GM19372 (cell line): ENCODE measurements at regions not wholly inside any gene's neighbourhood (a gene's known extent, or its start where the extent isn't known, plus 50 kb on each side); places are given as distances from the start of the nearest gene placed in this dataset.
"Not testable (repeated sequence)": the region's sequence is repeated elsewhere in the genome, so short reads cannot be mapped to it uniquely, and the experiment has no call there.

ENCODE experiments used
- ATAC-seq: cut with Tn5 transposase; IDR thresholded peaks from one replicate; pipeline ENCODE4 v1.9.1; 2021; ENCODE audit warnings: mild to moderate bottlenecking, low read depth, moderate library complexity; ENCODE audit not compliant: unreplicated experiment

DNA sequence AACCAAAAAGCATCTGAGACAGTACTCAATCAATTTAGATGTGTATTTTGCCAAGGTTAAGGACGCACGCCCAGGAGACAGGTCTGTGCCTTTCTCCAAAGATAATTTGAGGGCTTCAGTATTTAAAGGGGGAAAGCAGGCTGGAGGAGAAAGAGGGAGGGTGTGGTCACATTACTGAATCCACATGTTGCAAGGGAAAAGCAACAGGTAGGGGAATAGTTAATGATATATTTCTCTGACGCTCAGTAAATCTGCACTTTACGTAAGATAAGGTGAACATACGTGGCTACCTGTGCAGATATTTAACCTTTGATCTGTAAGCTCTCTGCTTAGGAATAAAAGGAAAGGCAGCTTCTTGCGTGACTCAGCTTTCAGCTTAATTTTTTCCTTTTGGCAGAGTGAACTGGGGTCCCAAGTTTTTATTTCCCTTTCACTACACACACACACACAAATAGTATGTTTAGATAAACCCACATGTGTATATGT lies 443.4 kb downstream of the NTRK2 start:
- no peak for ATAC-seq

DNA sequence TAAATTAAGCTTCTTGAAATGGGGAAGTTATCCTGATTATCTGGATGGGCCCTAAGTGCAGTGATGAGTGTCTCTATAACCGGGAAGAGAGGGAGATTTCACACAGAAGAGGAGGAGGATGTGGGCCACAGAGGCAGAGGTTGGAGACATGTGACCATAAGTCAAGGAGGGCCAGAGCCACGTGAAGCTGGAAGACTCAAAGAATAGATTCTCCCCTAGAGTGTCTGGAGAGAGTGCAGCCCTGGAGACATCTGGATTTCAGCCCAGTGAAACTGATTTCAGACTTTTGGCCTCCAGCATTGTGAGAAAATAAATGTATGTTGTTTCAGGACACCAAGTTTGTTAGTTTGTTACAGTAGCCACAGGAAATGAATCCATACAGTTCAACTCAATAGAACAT lies 442.9 kb downstream of the NTRK2 start:
- no peak for ATAC-seq

- ATAC-seq: no peak
Observed at GRCh38 chr9:85108746-85109145, 439.2 kb downstream of the NTRK2 start.

GRCh38 chr9:85108229-85108628 lies 438.7 kb downstream of the NTRK2 start:
- ATAC-seq: no peak

DNA sequence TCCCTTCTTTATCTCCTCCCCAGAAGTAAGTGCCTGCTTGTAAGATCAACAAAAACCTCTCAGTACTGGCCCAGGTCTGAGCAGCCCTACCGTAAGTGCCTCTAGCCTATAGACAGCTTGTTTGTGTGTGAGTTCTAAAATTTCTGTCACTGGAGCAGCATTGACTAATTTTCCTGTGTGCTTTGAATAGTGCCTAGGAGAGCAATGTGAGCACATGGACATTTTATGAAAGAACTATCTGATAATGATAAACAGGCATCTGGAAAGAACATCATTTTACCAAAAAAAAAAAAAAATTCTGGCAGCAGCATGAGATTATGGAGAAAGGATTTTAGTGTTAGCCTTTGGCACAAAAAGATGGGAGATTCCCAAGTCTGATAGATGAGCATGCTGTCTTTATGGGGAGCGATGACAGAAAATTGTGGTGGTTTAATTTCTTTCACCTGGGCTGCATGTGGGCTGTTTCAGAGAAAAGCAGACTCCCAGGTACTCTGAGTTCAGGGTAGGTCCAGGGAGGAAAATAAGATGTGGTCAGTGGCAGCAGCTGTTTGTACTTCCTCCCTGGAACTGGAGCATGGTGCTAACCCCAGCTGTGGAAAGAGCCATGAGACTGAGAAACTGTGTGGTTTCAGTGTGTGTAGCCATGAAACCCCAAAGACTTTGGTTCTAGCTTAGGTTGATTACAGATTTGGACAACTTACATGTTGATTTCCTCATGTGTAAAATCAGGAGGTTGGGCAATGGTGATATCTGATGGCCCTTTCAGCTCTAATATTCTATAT lies 419.9 kb downstream of the NTRK2 start:
- ATAC-seq: no peak

DNA sequence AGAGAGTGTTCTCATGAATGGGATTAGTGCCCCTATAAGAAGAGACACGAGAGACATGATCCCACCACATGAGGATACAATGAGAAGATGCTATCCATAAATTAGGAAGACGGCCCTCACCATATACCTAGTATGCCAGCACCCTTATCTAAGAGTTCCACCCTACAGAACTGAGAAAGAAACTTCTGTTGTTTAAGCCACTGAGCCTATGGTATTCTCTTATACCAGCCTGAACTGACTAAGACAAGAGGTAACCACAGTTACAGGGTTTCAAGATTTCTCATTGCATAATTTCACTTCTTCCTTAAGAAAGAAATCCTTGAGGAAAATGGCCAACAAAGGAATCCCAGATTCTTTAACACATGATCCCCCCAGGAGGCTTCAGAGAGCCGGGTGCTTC lies 412.4 kb downstream of the NTRK2 start:
- ATAC-seq: no peak

DNA sequence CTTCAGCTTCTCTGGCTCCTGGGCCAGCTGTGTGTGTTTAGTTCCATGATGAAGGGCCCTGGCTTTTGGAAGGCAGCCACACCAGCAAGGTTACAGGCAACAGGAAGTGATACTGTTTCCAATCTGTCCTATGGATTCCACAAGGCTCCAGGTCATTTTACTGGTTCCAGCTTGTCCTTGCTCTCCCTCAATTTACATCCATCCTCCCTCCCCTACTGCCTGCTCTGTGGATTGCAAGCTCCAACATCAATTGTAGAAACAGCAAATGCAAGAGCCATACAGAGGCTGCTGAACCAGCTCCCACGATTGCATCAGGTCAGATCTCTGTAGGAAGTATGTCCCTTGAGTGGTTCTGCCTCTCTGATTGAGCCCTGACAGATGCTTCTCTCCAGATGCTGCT lies 409.8 kb downstream of the NTRK2 start:
- no peak for ATAC-seq

DNA sequence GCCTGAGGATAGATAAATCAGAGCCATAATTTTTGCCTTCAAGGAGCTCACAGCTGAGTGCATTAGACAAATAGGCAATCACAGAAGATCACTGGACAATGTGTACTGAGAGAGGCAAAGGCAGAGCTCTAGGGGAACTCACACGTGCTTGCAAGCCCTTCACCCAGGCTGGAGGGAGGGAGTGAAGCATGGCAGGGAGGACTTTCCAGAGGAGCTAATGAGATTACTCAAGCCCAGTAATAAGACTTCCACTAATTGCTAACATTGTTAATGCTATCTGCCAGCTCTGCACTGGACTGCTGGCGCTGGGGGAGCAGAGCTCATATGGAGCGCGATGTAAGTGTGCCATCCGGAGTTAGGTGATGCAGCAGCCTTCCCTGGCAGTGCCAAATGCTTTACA lies 408.4 kb downstream of the NTRK2 start:
- no peak for ATAC-seq

GRCh38 chr9:85077146-85077545 lies 407.6 kb downstream of the NTRK2 start:
- ATAC-seq: not testable (repeated sequence)
